Parathyroid adenoma (tissue), 2 donors: ENCODE measurements at regions not wholly inside any gene's neighbourhood (a gene's known extent, or its start where the extent isn't known, plus 50 kb on each side); places are given as distances from the start of the nearest gene placed in this dataset.
"Not testable (repeated sequence)": the region's sequence is repeated elsewhere in the genome, so short reads cannot be mapped to it uniquely, and the experiment has no call there.

Source experiments
- H2AFZ ChIP-seq: fragments of 300-600 bp; sonication (generic); one replicate; pipeline ENCODE4 v1.7.0; 2017; ENCODE audit warnings: antibody characterized with exemption, mild to moderate bottlenecking
- H3K27ac ChIP-seq: fragments of 300-600 bp; sonication (generic); one replicate; pipeline ENCODE4 v1.7.0; 2017
- H3K27me3 ChIP-seq: fragments of 300-600 bp; sonication (generic); one replicate; pipeline ENCODE4 v1.7.0; 2017; ENCODE audit warnings: low read length; ENCODE audit not compliant: control insufficient read depth, insufficient read depth
- H3K36me3 ChIP-seq: fragments of 300-600 bp; sonication (generic); one replicate; pipeline ENCODE4 v1.7.0; 2017; ENCODE audit warnings: low read length; ENCODE audit not compliant: control insufficient read depth, insufficient read depth
- H3K4me1 ChIP-seq: fragments of 300-600 bp; sonication (generic); one replicate; pipeline ENCODE4 v1.7.0; 2017; ENCODE audit warnings: control low read depth
- H3K4me2 ChIP-seq: fragments of 300-600 bp; sonication (generic); one replicate; pipeline ENCODE4 v1.7.0; 2017; ENCODE audit warnings: low read length
- H3K4me3 ChIP-seq: fragments of 300-600 bp; sonication (generic); one replicate; pipeline ENCODE4 v1.7.0; 2017; ENCODE audit warnings: low read depth, low read length
- H3K79me2 ChIP-seq: fragments of 300-600 bp; sonication (generic); one replicate; pipeline ENCODE4 v1.7.0; 2017; ENCODE audit warnings: control low read depth
- H3K9ac ChIP-seq: fragments of 300-600 bp; sonication (generic); one replicate; pipeline ENCODE4 v1.7.0; 2017; ENCODE audit warnings: mild to moderate bottlenecking
- H3K9me3 ChIP-seq: fragments of 300-600 bp; sonication (generic); one replicate; pipeline ENCODE4 v1.7.0; 2017; ENCODE audit warnings: low read length; ENCODE audit not compliant: control insufficient read depth
- TF ChIP-seq, protein P1 (sequence below): fragments of 300-600 bp; sonication (generic); IDR thresholded peaks from one replicate; pipeline ENCODE4 v1.7.0; 2017; ENCODE audit warnings: antibody characterized with exemption, mild to moderate bottlenecking
- donor health status: primary hyperparathyroidism.

- no peaks in the 10 kb centered on the region for H3K36me3 ChIP-seq
- no peaks in the 10 kb centered on the region for H3K27me3 ChIP-seq
- H3K4me3 ChIP-seq = no peak overlapping the region
- TF ChIP-seq, protein P1, sequence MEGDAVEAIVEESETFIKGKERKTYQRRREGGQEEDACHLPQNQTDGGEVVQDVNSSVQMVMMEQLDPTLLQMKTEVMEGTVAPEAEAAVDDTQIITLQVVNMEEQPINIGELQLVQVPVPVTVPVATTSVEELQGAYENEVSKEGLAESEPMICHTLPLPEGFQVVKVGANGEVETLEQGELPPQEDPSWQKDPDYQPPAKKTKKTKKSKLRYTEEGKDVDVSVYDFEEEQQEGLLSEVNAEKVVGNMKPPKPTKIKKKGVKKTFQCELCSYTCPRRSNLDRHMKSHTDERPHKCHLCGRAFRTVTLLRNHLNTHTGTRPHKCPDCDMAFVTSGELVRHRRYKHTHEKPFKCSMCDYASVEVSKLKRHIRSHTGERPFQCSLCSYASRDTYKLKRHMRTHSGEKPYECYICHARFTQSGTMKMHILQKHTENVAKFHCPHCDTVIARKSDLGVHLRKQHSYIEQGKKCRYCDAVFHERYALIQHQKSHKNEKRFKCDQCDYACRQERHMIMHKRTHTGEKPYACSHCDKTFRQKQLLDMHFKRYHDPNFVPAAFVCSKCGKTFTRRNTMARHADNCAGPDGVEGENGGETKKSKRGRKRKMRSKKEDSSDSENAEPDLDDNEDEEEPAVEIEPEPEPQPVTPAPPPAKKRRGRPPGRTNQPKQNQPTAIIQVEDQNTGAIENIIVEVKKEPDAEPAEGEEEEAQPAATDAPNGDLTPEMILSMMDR = no peak
- no peak overlapping the region for H2AFZ ChIP-seq
- no peak overlapping the region for H3K27ac ChIP-seq
- H3K4me1 ChIP-seq = peaks cover 3% of the 10 kb centered on the region
- H3K9ac ChIP-seq = no peak overlapping the region
- no peak overlapping the region for H3K4me2 ChIP-seq
- no peaks in the 10 kb centered on the region for H3K79me2 ChIP-seq
- no peaks in the 10 kb centered on the region for H3K9me3 ChIP-seq
Measured at GRCh38 chr16:27638833-27639560, 89.1 kb downstream of the KATNIP start.

DNA sequence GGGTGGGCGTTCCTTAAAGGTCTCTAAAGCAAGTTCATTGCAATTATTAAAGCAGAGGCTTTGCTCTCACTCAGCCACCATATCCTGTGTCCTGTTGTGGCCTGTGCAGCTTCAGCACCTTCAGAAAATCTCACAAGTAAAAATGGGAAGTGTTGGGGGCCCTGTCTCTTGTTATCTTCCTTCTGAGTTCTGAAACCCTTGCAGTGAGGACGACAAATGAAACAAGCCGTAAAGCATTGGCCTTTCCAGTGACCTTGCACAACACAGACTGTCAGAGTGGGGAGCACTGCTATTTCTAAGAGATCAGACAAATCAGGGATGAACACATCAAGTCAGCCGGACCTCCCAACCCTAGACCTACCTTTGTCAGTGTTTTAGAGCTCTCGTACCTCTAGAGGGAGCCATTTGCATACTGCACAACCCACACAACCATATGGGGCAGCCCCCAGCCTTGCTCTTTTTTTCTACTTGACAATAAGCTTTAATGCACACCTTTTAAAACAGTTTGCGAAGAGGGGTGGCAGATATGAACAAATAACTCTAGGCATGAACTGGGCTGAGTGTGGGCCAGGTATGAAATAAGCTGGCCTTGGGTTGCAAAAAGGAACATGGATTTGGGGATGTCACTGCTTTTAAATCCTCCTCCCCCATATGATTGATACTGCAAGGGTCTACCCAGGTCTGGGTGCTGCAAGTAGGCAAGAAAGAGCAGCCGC is 89.8 kb downstream of the KATNIP start:
- no peaks in the 10 kb centered on the region for H3K36me3 ChIP-seq
- no peak overlapping the region for H3K4me2 ChIP-seq
- no peak overlapping the region for H3K27ac ChIP-seq
- no peaks in the 10 kb centered on the region for H3K27me3 ChIP-seq
- H3K9ac ChIP-seq = no peak overlapping the region
- H3K4me1 ChIP-seq = peaks cover 3% of the 10 kb centered on the region
- TF ChIP-seq, protein P1 = peak; percentile 33
- no peak overlapping the region for H2AFZ ChIP-seq
- H3K9me3 ChIP-seq = no peaks in the 10 kb centered on the region
- no peak overlapping the region for H3K4me3 ChIP-seq
- no peaks in the 10 kb centered on the region for H3K79me2 ChIP-seq

DNA sequence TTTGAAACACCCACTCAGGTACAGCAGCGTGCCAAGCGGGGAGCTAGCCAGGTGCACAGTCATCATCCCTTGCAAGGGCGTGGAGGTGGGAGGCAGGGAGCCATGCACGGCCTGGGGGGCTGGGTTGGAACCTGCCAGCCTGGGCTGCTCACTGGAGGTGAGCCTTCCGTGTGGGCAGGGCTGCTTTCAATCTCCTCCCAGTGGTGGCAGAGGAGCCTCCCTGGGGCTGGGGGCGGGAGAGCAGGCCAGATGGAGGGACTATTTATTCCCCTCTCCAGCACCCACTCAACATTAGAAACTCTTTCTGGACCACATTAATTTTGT is 90.3 kb downstream of the KATNIP start:
- Histone ChIP-seq H2AFZ (no peak overlapping the region), H3K9ac (no peak overlapping the region), H3K27me3 (no peaks in the 10 kb centered on the region), H3K4me1 (peaks cover 3% of the 10 kb centered on the region), H3K4me2 (no peak overlapping the region), H3K27ac (no peak overlapping the region), H3K79me2 (no peaks in the 10 kb centered on the region), H3K36me3 (no peaks in the 10 kb centered on the region), H3K9me3 (no peaks in the 10 kb centered on the region), H3K4me3 (no peak overlapping the region)
- TF ChIP-seq, protein P1 = no peak

DNA sequence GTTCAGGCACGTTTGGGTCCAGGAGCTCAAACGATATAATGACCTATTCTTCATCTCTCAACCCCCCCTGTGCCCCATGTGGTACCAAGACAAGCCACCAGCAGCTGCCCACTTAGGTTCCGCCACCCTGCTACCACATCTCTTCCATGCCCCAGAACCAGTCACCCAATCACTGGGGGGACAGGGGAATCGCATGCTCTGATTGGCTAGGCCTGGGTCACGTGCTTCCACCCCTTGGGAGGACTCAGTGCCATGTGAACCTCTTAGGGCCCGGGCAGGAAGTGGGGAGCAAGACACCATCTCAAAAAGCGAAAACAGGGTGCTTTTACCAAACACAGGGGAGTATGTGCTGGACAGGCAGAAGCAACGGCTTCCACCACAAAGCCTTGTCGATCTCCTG is 91.3 kb downstream of the KATNIP start:
- Histone ChIP-seq H2AFZ (no peak overlapping the region), H3K4me3 (no peak overlapping the region), H3K4me1 (peaks cover 3% of the 10 kb centered on the region), H3K4me2 (no peak overlapping the region), H3K9ac (no peak overlapping the region), H3K27ac (no peak overlapping the region), H3K9me3 (no peaks in the 10 kb centered on the region), H3K27me3 (no peaks in the 10 kb centered on the region), H3K79me2 (no peaks in the 10 kb centered on the region), H3K36me3 (no peaks in the 10 kb centered on the region)
- TF ChIP-seq, protein P1 = no peak

GRCh38 chr16:27641734-27642415 is 91.9 kb downstream of the KATNIP start:
- H3K79me2 ChIP-seq, H2AFZ ChIP-seq, H3K4me2 ChIP-seq, H3K36me3 ChIP-seq, H3K27ac ChIP-seq, H3K4me3 ChIP-seq, H3K9ac ChIP-seq, H3K27me3 ChIP-seq, H3K4me1 ChIP-seq, H3K9me3 ChIP-seq: not testable (repeated sequence)
